Right lobe of liver (tissue), 4 donors: ENCODE measurements at regions not wholly inside any gene's neighbourhood (a gene's known extent, or its start where the extent isn't known, plus 50 kb on each side); places are given as distances from the start of the nearest gene placed in this dataset.

Experiments
- POLR2A ChIP-seq: fragments of 450-650 bp; IDR thresholded peaks from one replicate; pipeline ENCODE4 v1.6.1; 2017; ENCODE audit warnings: antibody characterized with exemption, mild to moderate bottlenecking
- TF ChIP-seq, protein P1 (sequence below), 4 donors: fragments of 200-600 bp in 3 of 4; fragments of 450-650 bp in 1 of 4; IDR thresholded peaks; one replicate each; pipeline versions ENCODE4 v1.5.1 to v1.8.0; 2016 to 2022; ENCODE audit warnings: antibody characterized with exemption in 4 of 4, mild to moderate bottlenecking in 2 of 4
- donor health status: DM: no; HTN: no; CAD: no.
- donor health status: DM: no; HTN: no; CAD: no.
- donor health status: DM: no; HTN: yes; CAD: no.

DNA sequence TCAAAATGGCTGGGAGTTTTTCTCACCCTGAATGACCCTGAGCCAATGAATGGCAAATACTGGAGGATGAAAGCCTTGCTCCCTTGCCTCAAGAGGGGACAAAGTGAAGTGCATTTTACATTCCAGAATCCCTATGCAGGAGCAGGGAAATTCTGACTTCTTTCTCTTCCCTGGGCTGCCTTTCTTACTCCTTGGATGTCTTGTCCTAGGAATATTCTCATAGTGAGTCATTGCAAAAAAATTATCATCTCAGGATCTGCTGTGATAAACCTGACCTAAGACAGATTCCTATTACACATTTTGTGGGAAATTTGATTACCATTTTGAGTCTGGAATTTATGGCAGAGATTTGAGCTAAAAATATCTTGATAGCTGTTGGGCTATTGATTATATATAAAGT lies 199.9 kb downstream of the TMA16 start:
- TF ChIP-seq, protein P1, sequence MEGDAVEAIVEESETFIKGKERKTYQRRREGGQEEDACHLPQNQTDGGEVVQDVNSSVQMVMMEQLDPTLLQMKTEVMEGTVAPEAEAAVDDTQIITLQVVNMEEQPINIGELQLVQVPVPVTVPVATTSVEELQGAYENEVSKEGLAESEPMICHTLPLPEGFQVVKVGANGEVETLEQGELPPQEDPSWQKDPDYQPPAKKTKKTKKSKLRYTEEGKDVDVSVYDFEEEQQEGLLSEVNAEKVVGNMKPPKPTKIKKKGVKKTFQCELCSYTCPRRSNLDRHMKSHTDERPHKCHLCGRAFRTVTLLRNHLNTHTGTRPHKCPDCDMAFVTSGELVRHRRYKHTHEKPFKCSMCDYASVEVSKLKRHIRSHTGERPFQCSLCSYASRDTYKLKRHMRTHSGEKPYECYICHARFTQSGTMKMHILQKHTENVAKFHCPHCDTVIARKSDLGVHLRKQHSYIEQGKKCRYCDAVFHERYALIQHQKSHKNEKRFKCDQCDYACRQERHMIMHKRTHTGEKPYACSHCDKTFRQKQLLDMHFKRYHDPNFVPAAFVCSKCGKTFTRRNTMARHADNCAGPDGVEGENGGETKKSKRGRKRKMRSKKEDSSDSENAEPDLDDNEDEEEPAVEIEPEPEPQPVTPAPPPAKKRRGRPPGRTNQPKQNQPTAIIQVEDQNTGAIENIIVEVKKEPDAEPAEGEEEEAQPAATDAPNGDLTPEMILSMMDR (IDR thresholded peaks at IDR 0.05) = no peak
- no peak for TF ChIP-seq POLR2A
